ENCODE measurements at regions not wholly inside any gene's neighbourhood (a gene's known extent, or its start where the extent isn't known, plus 50 kb on each side); places are given as distances from the start of the nearest gene placed in this dataset.

DNA sequence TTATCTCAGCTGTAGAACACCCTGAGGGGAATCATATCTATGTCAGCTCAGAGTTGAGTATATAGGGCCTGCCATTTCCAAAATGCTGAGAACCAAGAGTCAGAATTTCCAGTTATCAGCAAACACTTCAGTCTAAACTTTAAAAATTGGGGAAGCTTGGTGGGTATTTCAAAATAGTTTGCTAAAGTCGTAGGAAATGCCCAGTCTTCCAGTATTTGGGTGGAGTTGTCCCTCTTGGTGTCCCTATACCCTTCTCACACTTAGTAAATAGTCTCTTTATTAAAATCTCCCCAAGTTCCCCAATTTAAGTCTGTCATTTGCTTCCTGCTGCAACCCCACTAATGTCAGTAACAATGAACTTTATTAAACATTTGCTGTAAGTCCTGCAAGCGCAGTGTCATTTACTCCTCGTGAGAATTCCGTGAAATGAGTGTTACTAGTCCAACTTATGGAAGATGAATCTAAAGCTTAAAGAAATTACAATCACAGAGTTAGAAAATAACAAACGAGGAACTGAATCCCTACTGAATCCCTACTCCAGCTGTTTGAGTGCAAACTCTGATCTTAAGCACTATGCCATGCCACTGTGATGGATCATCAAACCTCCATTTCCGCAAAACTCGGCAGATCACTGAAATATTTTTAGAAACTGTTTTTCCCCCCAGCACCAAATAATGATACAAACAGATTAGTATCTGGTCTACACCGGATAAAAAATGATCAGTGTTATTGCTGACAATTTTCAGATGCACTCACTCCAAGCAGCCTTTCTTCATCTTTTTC lies 341.7 kb upstream of the PROK2 start:
- no peak for TF ChIP-seq CTCF (IDR thresholded peaks at IDR 0.05)
- no peak for TF ChIP-seq ZFX (IDR thresholded peaks at IDR 0.05; ENCODE audit: borderline replicate concordance)
